ENCODE measurements at regions not wholly inside any gene's neighbourhood (a gene's known extent, or its start where the extent isn't known, plus 50 kb on each side); places are given as distances from the start of the nearest gene placed in this dataset.
"Not testable (repeated sequence)": the region's sequence is repeated elsewhere in the genome, so short reads cannot be mapped to it uniquely, and the experiment has no call there.

DNA sequence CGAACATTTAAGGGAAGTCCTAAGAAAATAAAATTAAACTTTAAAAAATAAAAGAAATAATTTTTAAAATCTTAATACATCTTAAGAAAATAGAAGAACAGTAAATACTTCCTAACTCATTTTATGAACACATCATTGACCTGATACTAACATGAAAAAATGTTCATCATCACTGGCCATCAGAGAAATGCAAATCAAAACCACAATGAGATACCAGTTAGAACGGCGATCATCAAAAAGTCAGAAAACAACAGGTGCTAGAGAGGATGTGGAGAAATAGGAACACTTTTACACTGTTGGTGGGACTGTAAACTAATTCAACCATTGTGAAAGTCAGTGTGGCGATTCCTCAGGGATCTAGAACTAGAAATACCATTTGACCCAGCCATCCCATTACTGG is 134.6 kb downstream of the EMB start:
- TF ChIP-seq EZH2 (IDR thresholded peaks at IDR 0.05; ENCODE audit: borderline replicate concordance, low read length); CTCF (conservative IDR thresholded peaks at IDR 0.05 in 1 of 2, IDR thresholded peaks at IDR 0.05 in 1 of 2; ENCODE audit: extremely low read depth in 1 of 2, insufficient read depth in 1 of 2, low read depth in 1 of 2, low read length in 2 of 2): not testable (repeated sequence)
